ENCODE measurements at regions not wholly inside any gene's neighbourhood (a gene's known extent, or its start where the extent isn't known, plus 50 kb on each side); places are given as distances from the start of the nearest gene placed in this dataset.
"Not testable (repeated sequence)": the region's sequence is repeated elsewhere in the genome, so short reads cannot be mapped to it uniquely, and the experiment has no call there.

DNA sequence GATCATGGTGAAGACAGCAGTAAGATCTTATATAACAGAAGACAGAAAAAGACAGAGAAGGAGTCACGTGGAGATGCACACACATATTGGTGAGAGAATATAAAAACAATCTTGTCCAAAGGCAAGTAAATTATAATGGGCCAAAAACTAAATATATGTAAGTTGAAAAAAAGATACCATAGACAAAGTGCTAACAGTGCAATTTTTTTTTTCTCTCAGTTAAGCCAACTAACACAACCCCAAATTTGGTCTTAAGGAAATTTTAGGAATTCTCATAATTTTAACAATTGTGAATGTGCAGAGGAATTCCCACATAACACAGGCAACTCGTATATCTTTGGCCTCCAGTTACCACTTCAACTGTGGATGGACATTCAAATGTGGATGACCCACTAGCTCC is 432.2 kb downstream of the SOX2 start:
- DNase-seq = no peak

DNA sequence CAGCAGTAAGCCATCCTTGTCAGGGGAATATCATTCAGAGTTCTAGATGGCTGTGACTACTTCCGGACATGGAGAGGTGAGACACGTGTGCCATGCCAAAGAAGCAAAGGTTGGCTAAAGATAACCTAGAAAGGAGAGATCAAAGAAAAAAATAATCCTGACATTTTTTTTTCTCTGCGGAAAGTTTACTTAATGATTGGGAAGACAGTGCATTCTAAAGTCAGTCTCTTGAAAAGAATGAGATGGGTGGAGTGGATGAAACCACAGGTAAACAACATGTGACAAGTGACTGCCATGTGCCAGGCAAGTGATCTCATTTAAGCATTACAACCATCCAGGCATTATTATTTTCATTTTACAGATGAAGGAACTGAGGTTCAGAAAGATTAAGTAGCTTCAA is 436.6 kb downstream of the SOX2 start:
- no peak for DNase-seq

- no peak for DNase-seq
These were observed 437.9 kb downstream of the SOX2 start for GRCh38 chr3:182149594-182149993.

DNA sequence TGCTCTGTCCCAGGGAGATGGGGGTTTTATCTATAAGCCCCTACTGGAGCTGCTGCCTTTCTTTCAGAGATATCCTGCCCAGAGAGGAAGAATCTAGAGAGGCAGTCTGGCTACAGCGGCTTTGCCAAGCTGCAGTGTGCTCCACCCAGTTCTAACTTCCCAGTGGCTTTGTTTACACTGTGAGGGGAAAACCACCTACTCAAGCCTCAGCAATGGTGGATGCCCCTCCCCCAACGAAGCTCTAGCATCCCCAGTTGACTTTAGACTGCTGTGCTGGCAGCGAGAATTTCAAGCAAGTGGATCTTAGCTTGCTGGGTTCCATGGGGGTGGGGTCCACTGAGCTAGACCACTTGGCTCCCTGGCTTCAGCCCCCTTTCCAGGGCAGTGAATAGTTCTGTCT is 444.6 kb downstream of the SOX2 start:
- not testable (repeated sequence) for DNase-seq

DNA sequence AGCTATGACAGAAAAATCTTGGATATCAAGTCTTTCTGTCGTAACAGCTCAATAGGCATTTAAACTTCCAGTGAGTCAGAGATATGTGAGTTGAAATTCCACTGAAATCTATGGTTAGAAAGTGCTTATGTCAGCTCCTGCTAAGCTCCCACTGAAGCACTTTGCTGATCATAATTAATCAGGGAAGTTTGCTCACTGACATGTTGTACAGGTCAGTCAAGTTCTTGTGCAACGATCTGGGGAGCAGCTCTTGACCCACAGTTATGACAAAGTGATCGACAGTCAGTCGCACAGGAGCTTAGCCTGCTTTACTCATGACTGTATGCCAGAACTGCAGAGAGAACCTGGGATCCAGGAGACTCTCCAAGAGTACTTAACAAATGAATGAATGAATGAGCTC is 453.5 kb downstream of the SOX2 start:
- no peak for DNase-seq

DNA sequence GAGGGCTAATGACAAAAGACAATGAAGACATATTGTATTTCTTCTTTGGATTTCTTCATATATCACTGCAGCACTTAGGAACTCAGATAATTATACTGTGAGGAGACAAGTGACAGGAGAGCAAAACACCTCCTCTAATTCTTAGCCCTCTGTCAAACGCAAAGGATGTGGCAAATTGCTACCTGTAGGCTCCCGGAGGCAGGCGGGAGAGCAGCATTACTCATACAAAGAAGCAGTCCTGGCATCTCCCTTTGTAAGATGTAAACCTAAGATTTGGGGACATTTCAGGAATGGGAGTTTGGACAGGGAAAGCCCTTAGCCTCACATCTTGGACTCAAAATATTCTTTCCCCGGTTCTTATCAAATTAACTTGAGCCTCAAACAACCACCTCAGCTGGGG is 460.8 kb downstream of the SOX2 start:
- DNase-seq = no peak

- DNase-seq = no peak
These were observed 466.9 kb downstream of the SOX2 start for GRCh38 chr3:182178488-182179200.

GRCh38 chr3:182179631-182180030 is 467.9 kb downstream of the SOX2 start:
- DNase-seq = no peak

DNA sequence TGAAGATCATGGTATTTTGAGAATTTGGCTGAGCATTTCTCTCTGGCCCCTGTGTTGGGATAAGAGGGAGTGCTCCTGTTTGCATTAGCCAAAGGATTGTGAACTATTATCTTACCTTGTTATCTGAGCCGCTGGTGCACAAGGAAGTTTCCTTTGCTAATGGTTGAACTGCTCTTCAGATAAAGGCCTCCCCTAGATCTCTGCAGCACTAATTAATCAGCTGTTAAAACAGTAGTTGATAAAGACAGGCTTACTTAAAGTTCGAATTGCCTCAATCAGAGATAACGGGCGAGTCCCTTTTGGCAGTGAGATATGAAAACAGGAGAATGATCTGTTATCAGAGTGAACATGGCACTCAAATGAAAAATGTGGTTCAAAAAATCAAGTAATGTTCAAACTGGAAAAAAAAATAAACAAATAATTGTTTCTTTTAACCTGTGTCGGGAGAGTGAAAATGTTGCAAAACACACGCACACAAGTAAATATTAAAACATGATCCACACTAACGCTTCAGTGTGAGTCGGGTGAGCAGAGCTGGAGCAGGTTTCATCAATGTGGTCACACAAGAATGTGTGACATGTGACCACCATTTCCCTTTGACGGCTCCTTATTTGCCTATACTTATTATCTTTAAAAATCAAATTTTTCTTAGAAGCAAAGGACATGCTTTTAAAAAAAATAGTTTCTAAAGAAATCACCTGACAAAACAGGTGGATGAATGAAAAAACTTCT is 469.1 kb downstream of the SOX2 start:
- no peak for DNase-seq

GRCh38 chr3:182182531-182182968 is 470.8 kb downstream of the SOX2 start:
- no peak for DNase-seq

DNA sequence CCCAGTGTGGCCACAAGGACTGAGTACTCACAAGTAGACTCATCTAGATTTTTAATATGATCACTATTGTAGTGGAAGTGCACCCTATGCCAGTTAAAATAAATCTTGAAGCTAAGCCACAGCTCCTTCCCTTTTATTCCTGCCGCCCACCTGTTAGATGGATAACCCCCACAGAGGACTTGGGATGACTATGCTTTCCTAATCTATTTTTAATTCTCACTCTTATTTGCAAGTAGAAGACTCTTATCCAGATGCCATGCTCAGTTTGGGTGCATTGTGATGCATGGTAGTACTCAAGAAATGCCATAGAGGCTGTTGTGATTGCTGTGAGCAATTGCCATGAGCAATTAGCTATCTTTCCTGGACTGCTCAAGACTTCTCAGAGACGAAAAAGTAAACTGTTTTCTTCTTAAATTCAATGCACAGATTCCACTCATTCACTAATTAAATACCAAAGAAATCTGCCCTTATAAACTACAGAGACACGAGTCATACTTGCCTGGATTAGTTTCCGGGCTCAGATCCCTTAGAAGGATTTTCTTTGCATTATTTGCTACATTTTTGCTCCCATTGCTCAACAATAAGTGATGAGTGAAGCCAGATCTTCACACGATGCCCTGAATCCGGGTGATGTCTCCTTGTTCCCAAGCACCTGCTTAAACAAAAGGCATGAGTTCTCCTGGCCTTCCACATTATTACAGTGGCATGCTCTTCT is 472.1 kb downstream of the SOX2 start:
- DNase-seq = no peak

DNA sequence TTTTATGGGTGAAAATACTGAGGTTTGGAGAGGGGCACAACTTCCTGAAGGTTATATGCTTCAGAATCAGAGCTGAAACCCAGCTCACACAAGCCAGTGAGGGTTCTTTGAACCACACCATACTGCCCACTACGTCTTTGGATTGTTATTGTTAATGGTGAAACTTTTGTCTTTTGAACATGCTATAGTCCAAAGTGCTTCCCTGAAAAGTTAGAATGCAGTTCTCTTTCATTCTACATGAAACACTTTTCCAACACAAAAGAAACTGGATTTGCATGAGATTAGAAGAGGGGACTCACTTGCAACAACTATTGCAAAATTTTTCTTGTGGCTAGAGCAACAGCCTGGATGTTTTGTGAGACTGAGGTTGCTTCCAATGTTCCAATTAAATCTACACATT is 473.6 kb downstream of the SOX2 start:
- DNase-seq = no peak

DNA sequence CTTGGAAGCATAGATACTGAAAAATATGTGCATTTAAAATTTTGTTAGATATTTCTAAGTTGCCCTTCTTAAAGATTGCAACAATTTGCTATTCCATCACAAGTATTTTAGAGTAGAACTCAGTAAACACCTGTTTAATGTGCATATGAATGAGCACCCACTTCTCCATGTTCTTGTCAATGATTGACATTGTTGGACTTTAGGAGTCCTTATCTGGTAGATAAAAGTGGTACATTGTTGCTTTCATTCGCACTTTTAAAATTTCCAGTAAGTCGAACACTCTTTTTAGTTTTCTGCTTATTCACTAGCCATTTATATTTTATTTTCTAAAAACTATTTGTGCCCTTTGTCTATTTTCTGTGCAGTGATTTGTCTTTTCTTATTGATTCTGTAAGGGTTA is 478.3 kb downstream of the SOX2 start:
- DNase-seq = no peak

DNA sequence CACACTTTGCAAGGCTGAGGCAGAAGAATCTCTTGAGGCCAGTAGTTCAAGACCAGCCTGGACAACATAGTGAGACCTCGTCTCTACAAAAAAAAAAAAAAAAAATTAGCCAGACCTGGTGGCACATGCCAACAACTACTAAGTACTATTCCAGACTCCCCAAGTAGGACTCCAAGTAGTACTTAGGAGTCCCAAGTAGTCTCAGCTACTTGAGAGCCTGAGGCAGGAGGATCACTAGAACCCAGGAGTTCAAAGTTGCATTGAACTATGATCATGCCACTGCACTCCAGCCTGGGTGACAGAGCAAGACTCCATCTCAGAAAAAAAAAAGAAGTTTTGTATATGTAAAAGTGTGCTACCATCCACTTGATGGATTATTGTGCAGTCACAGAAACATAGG is 486.6 kb downstream of the SOX2 start:
- DNase-seq = no peak

DNA sequence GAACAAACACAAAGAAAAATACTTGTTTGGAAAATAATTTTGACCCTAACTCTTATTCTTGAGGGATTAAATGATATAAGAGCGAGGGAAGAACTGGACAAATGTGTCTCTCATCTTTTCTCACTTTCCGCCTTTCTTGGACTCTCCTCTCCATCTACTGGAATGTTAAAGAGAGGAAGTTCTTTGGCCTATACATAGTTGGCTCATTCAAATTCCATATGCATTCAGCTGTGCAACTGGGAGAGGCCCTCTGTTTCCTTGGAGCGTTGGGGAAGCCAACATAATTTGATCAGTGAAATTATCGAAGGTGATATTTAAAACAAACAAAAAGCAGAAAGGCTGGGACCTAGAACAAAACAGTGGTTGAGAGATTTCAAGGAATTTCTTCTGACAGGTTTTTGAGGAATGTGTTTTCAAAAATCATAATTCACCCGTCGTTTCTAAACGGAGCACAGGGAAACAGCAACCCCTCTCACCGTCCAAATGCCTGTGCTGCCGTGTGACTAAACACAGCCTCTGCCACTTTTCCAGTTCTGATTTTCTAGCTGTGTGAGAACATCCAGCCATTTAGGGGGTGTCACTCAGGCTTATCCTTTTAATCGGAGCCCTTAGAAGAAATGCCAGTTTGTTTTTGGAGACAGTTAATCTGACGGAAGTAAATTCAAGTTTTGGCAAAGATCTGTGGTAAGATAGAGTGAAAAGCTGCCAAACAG is 489.9 kb downstream of the SOX2 start:
- no peak for DNase-seq

GRCh38 chr3:182212479-182213076 is 500.9 kb downstream of the SOX2 start:
- no peak for DNase-seq

DNA sequence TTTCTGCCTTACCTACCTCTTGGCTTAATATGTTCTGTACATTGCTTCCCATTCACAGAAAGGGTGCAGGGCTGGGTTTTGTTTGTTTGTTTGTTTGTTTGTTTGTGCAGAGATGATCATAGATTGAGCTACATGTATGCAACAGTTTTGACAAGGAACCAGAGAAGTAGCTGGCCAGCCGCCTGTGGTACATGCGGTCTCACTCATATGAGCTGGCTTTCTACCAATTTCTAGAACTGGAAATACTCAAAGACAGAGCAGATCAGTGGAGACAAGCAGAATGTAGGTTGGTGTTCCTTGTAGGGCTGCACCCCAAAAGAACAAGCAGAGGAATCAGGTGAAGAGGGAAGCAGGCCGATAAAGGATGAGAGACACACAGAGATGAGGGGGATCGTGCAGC is 502.7 kb downstream of the SOX2 start:
- no peak for DNase-seq

GRCh38 chr3:182215881-182216280 is 504.2 kb downstream of the SOX2 start:
- no peak for DNase-seq

GRCh38 chr3:182216311-182216970 is 504.7 kb downstream of the SOX2 start:
- DNase-seq = no peak

- no peak for DNase-seq
These were observed 508.3 kb downstream of the SOX2 start for GRCh38 chr3:182220013-182220412.

GRCh38 chr3:182220471-182220870 is 508.7 kb downstream of the SOX2 start:
- no peak for DNase-seq

DNA sequence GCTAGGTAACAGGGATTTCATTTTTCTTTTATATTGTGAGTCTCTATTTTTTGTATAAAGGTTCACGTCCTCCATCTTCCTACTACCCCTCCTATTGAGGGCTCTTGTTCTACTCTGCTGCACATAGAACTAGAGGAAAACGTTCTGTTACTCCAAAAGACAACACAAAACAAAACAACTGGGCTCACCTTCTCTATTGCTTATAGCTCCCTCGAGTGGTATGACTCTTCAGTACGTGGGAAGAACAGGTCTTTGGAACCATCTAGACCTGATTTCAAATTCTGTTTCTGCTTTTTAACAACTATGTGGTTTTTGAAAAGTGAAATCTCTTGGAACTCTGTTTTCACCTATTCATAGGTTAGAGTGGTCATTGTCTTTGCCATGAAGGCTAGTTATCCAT is 515.3 kb downstream of the SOX2 start:
- no peak for DNase-seq
